GM13976 (cell line): ENCODE measurements at regions not wholly inside any gene's neighbourhood (a gene's known extent, or its start where the extent isn't known, plus 50 kb on each side); places are given as distances from the start of the nearest gene placed in this dataset.
"Not testable (repeated sequence)": the region's sequence is repeated elsewhere in the genome, so short reads cannot be mapped to it uniquely, and the experiment has no call there.

Experiments
- DNase-seq: peaks from one replicate; pipeline ENCODE4 v3.0.0; 2012; ENCODE audit warnings: low spot score
- CTCF ChIP-seq: IDR thresholded peaks from 2 replicates; pipeline ENCODE4 v1.5.1; 2012; ENCODE audit warnings: borderline replicate concordance, mild to moderate bottlenecking; ENCODE audit not compliant: insufficient read depth; ENCODE audit errors: extremely low read depth, missing control alignments, control extremely low read depth
- in situ Hi-C: fragments of 300-500 bp; cut with MboI; formaldehyde crosslinking; loops from one replicate; pipeline ENCODE4 v1.12.0; 2022; ENCODE audit warnings: low sequenced_read_pairs, mixed read lengths, inconsistent platforms; ENCODE audit not compliant: unreplicated experiment

DNA sequence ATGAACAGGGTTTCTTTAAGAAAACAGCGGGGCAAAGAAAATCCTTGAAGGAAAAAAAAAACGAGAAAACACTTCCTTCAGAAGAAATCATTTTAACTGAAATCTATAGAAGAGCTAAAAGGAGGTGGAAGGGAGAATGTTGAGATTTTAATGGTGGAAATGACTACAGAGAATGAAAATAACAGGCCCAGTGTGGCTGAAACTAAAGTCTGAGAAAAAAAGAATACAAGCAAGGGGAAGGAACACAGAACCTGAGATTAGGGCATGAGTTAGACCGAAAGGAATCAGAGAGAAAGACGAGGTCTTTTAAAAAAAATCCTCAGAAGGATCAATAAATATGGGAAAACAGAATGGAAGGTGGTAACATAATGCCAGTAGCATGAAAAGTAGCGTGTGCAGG, 1230.0 kb upstream of the TENM3 start:
- no peak for TF ChIP-seq CTCF
- in situ Hi-C loops: no loop called here

GRCh38 chr4:181017038-181017437, 1226.2 kb upstream of the TENM3 start:
- in situ Hi-C loops: no loop called here
- no peak for TF ChIP-seq CTCF
- DNase-seq: no peak

More for the DNA sequence above, 1230.0 kb upstream of the TENM3 start:
- DNase-seq: no peak

- in situ Hi-C loops: no loop called here
- TF ChIP-seq CTCF: no peak
- DNase-seq: no peak
Measured at GRCh38 chr4:181018472-181018871, 1224.7 kb upstream of the TENM3 start.

- no peak for TF ChIP-seq CTCF
- DNase-seq: no peak
- in situ Hi-C loops: no loop called here
Measured at GRCh38 chr4:181018913-181019312, 1224.3 kb upstream of the TENM3 start.

- TF ChIP-seq CTCF: no peak
- no peak for DNase-seq
- in situ Hi-C loops: no loop called here
Measured at GRCh38 chr4:181020456-181020855, 1222.7 kb upstream of the TENM3 start.

- in situ Hi-C loops: no loop called here
- no peak for DNase-seq
- TF ChIP-seq CTCF: no peak
Measured at GRCh38 chr4:181021213-181021612, 1222.0 kb upstream of the TENM3 start.

- DNase-seq, in situ Hi-C loops: not testable (repeated sequence)
Measured at GRCh38 chr4:181030135-181030921, 1212.9 kb upstream of the TENM3 start.
